GM21381 (cell line): ENCODE measurements at regions not wholly inside any gene's neighbourhood (a gene's known extent, or its start where the extent isn't known, plus 50 kb on each side); places are given as distances from the start of the nearest gene placed in this dataset.

Experiments used
- ATAC-seq: cut with Tn5 transposase; IDR thresholded peaks from one replicate; pipeline ENCODE4 v1.9.1; 2021; ENCODE audit warnings: mild to moderate bottlenecking, moderate library complexity; ENCODE audit not compliant: unreplicated experiment

GRCh38 chr3:18778598-18778997 is 353.5 kb upstream of the SATB1 start:
- ATAC-seq: no peak

GRCh38 chr3:18778094-18778493 is 353.0 kb upstream of the SATB1 start:
- no peak for ATAC-seq

DNA sequence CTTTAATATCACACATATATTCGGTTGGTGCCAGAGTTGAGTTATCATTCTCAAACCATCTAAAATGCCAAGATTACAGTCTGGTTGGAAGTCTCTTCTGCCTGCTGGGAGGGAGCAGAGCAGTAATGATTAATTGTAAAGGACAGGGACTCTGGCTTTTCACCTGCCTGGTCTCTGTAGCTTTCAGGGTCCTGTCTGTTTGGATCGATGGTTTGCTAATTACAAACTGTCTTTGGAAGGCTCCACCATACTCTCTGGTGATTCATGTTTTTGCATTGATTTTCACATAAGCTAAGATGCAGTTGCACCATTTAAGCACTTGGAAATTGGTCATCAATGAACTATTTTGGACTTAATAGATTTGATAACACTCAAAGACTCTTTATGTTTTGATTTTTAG is 350.4 kb upstream of the SATB1 start:
- ATAC-seq: no peak

- no peak for ATAC-seq
Observed at GRCh38 chr3:18774319-18775088, 349.4 kb upstream of the SATB1 start.

- ATAC-seq: no peak
Observed at GRCh38 chr3:18772699-18773305, 347.7 kb upstream of the SATB1 start.

DNA sequence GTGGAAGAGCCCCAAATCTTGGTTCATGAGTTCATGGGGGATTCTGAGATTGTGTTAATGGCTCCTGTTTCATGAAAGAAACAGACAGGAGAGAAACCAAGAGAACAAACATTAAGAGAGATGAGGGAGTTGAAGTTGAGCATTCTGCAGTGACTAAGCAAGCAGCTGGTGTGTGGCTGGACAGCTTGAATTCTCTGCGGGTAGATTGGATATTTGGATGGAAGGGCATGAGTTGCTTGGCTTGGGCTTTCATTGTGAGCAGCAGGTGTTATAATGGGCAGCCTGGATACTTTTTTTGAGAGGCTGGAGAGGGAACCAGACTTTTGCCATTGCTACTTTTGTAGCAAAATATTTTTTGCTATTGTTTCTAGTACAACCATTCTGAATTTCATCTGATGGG is 346.8 kb upstream of the SATB1 start:
- no peak for ATAC-seq

DNA sequence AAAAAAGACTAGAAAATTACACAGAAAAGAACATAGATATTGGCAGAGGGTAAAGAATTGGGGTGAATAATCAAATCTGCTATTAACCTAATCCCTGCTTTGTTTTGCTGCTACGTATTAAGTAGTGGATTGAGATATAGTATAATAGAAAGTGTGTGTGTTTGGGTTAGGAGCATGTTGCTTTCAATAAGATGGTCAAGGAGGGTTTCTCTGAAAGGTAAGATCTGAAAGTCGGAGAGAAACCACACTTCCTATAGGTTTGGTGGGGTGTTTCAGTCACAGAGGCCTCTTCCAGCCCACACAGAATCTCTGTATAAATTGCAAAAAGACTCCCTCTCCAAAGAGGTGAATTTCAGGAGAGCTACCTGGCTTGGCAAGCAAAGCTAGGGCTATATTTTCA is 345.7 kb upstream of the SATB1 start:
- ATAC-seq: no peak

GRCh38 chr3:18767756-18768303 is 342.7 kb upstream of the SATB1 start:
- ATAC-seq: no peak

GRCh38 chr3:18766974-18767373 is 341.8 kb upstream of the SATB1 start:
- ATAC-seq: no peak

GRCh38 chr3:18765662-18766061 is 340.5 kb upstream of the SATB1 start:
- ATAC-seq: no peak

DNA sequence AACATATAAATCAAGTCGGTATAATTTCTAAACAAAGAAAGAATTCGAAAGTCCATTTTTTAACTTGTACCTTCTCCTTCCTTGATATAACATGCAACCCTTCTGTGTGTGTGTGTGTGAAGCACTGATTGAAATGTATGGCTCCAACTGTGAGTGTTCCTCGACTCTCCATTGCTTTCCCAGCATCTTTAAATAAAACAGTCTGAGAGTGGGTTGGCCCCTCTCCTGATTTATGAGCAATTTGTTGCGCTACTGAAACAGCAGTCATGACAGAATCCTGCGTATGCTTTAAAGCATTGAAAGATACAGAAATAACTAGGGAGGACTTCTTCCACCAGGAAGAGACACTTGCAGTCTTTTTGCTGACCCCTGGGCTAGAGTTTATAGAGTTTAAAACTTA is 340.0 kb upstream of the SATB1 start:
- ATAC-seq: no peak

DNA sequence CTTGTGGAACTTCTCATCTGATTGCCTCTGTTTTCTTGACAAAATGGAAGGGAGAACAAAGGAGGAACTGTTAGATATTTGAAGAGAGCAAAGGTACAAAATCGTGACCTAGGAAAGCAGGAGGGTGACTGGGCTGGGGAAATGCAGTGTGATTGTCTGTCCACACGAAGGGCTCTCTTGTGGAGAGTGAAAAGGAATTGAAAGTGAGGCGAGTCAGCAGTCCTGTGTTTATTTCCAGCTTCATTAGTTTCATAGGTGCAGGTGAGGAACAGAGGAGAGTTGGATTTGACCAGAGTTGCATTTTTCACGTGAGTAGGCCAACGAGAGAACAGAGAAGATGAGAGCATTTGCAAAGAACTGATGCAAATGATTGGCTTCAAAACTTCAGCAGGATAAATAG is 336.4 kb upstream of the SATB1 start:
- no peak for ATAC-seq

GRCh38 chr3:18758047-18758704 is 333.0 kb upstream of the SATB1 start:
- peak; percentile 84 for ATAC-seq

DNA sequence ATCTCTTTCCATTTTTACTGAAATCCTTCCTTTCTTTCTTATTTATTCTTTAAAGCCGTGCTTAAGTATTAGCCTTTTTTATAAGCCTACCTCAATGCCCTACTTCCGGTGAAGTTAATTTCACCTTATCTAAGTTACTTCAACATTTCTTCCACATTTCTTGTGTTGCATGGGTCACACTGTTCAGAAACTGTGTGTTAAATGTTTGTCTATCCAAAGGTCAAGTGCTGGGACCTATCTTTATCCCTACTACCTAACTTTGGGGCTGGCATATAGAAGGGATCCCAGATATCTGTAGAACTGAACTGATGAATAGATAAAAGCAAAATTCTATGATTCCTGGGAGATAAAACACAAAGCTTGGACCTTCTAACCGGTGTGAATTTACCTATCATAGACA is 332.3 kb upstream of the SATB1 start:
- ATAC-seq: no peak

DNA sequence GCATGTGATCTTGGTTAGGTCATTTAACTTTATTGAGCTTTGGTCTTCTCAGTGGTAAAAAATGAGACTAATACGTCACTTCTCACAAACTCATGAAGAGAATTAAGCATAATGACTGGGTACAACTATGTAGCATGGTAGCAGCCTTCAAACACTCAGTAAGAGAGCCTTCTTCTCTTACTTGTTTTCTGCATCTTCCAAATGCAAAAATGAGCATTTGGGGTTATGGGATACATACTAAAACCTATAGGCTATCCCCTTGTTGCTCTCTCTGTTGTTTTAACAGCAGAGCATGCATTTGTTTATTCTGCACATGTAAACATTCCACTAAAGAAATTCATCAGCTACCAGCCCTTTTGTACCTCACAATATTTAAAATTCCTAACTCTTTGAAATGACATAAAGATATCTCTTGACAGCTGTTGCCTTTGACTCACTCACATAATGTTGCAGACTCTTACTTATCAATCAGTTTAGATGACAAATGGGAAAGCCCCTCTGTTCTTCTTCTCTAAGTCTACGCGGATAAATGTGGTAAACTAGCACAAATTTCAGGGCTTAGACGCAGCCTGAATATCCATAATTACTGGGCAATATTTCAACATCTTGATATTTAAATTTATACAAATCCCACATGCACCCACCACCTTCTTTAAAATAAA is 327.3 kb upstream of the SATB1 start:
- no peak for ATAC-seq

- no peak for ATAC-seq
Observed at GRCh38 chr3:18751514-18751913, 326.4 kb upstream of the SATB1 start.

DNA sequence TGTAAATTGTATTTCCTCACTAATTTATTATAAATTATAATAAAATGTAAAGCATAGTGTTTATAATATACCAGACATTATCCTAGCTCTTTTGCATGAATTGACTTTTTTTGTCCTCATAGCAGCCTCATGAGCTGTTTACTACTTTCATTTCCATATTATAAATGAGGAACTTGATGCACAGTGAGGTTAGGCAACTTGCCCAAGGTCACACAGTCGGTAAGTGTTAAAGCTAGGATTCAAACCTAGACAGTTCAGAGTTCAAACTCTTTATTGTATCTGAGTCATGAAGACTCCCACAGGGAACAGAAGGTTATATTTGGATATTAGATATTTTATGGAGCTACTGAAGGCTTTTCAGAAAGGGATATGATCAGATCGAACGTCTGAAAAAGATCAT is 322.2 kb upstream of the SATB1 start:
- peak; percentile 54 for ATAC-seq

DNA sequence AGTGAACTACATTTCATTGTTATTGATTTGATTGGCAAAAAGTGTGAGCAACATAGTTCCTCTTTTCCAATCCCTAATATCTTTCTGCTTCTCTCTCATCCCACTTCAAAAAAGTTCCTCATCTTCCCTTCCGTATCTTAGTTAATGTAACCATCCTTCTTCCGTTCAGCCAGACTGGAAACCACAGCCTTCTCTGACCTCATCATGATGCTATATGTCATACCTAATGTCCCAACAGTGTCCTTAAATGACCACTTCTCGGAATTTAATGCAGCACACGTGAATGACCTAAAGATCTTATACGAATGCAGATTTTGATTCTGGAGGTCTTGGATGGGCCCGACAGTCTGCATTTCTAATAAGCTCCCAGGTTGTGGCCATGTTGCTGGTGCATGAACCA is 320.3 kb upstream of the SATB1 start:
- no peak for ATAC-seq

DNA sequence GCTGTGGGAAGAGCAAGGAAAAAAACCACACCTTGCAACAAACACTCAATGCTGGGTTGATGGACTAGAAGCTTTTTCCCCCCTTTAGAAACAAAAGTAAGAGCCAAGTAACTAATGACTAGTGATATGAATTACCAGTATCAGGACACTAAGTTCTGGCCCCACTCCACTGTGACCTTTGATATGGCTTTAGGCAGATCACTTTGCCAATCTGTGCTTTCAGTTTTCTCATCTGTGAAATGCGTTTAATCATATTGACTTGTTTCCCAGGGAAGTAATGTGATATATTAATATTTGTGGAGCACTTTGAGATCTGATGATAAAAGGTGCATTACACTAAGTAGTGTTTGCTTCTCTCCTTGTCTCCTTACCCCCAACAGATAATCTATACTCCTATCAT is 319.3 kb upstream of the SATB1 start:
- ATAC-seq: no peak

DNA sequence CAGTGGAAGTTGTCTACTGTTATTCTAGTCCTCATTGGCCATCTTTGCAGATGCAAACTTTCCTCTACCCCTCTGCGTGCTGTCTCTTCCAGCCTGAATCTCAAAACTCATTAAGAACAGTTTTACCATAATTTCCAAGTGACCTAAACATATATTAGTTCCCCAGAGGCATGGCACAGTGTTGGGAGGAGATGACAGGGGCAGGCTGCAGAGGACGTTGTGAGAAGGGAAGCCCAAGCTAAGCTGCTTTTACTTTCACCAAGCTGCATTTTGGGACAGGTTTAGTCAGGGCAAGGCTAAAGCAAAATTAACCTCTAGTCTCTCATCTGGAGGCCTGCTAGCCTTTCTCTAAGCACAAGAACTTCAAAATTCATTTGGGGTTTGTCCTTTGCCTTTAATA is 318.6 kb upstream of the SATB1 start:
- no peak for ATAC-seq
